H9 (cell line): ENCODE measurements at regions not wholly inside any gene's neighbourhood (a gene's known extent, or its start where the extent isn't known, plus 50 kb on each side); places are given as distances from the start of the nearest gene placed in this dataset.

Source experiments
- DNase-seq: peaks from one replicate; pipeline ENCODE4 v3.0.0-alpha.2; 2017
- H2AFZ ChIP-seq: one replicate; pipeline ENCODE4 v1.6.1; 2013; ENCODE audit warnings: mild to moderate bottlenecking, low read length, control low read depth, moderate library complexity
- H2AK5ac ChIP-seq: 2 replicates; pipeline ENCODE4 v1.6.1; 2013; ENCODE audit warnings: low read length, control low read depth, mixed read lengths; ENCODE audit not compliant: insufficient read length
- H2BK120ac ChIP-seq: one replicate; pipeline ENCODE4 v1.6.1; 2013; ENCODE audit warnings: low read depth, mild to moderate bottlenecking, low read length, control low read depth, inconsistent platforms; ENCODE audit not compliant: poor library complexity, severe bottlenecking
- H2BK12ac ChIP-seq: 2 replicates; pipeline ENCODE4 v1.6.1; 2013; ENCODE audit warnings: low read length, control low read depth, mixed read lengths, low read depth; ENCODE audit not compliant: insufficient read length
- H2BK15ac ChIP-seq: 2 replicates; pipeline ENCODE4 v1.6.1; 2013; ENCODE audit warnings: low read depth, low read length, control low read depth
- H2BK20ac ChIP-seq: one replicate; pipeline ENCODE4 v1.6.1; 2013; ENCODE audit warnings: low read depth, mild to moderate bottlenecking, low read length, control low read depth, inconsistent platforms; ENCODE audit not compliant: poor library complexity, severe bottlenecking
- H2BK5ac ChIP-seq: 2 replicates; pipeline ENCODE4 v1.6.1; 2013; ENCODE audit warnings: low read length, control low read depth, mixed read lengths; ENCODE audit not compliant: insufficient read length
- H3K14ac ChIP-seq: 2 replicates; pipeline ENCODE4 v1.6.1; 2013; ENCODE audit warnings: low read length, control low read depth; ENCODE audit not compliant: insufficient read depth
- H3K18ac ChIP-seq: 2 replicates; pipeline ENCODE4 v1.6.1; 2013; ENCODE audit warnings: low read depth, mild to moderate bottlenecking, mixed read lengths, low read length, control low read depth; ENCODE audit not compliant: insufficient read length
- H3K23ac ChIP-seq: 2 replicates; pipeline ENCODE4 v1.6.1; 2013; ENCODE audit warnings: low read length, control low read depth, mixed read lengths, low read depth; ENCODE audit not compliant: insufficient read length
- H3K23me2 ChIP-seq: 2 replicates; pipeline ENCODE4 v1.6.1; 2013; ENCODE audit warnings: low read depth, mild to moderate bottlenecking, mixed read lengths, low read length, control low read depth; ENCODE audit not compliant: insufficient read length, poor library complexity, severe bottlenecking
- H3K27ac ChIP-seq: 2 replicates; pipeline ENCODE4 v1.5.1; 2013; ENCODE audit warnings: low read length, control low read depth, mixed read lengths, low read depth; ENCODE audit not compliant: insufficient read length
- H3K27me3 ChIP-seq: 2 replicates; pipeline ENCODE4 v1.6.1; 2013; ENCODE audit warnings: low read length, control low read depth, inconsistent platforms; ENCODE audit not compliant: insufficient read depth
- H3K4ac ChIP-seq: 2 replicates; pipeline ENCODE4 v1.6.1; 2013; ENCODE audit warnings: low read depth, mild to moderate bottlenecking, control low read depth, inconsistent platforms, low read length, moderate library complexity
- H3K4me1 ChIP-seq: 2 replicates; pipeline ENCODE4 v1.6.1; 2013; ENCODE audit warnings: low read length, control low read depth, inconsistent platforms; ENCODE audit not compliant: insufficient read depth
- H3K4me2 ChIP-seq: 2 replicates; pipeline ENCODE4 v1.6.1; 2013; ENCODE audit warnings: low read length, control low read depth, mixed read lengths; ENCODE audit not compliant: insufficient read length, insufficient read depth
- H3K56ac ChIP-seq: 2 replicates; pipeline ENCODE4 v1.6.1; 2013; ENCODE audit warnings: low read depth, mild to moderate bottlenecking, mixed read lengths, low read length, control low read depth; ENCODE audit not compliant: insufficient read length
- H3K79me1 ChIP-seq: 2 replicates; pipeline ENCODE4 v1.6.1; 2013; ENCODE audit warnings: low read depth, mild to moderate bottlenecking, moderate library complexity, low read length, control low read depth, inconsistent platforms; ENCODE audit not compliant: insufficient read depth, poor library complexity, severe bottlenecking
- H3K79me2 ChIP-seq: 2 replicates; pipeline ENCODE4 v1.6.1; 2013; ENCODE audit warnings: low read length, control low read depth, inconsistent platforms; ENCODE audit not compliant: insufficient read depth
- H3K9ac ChIP-seq: 2 replicates; pipeline ENCODE4 v1.6.1; 2013; ENCODE audit warnings: low read length, control low read depth, mixed read lengths; ENCODE audit not compliant: insufficient read length; ENCODE audit errors: extremely low read depth
- H3K9me3 ChIP-seq: one replicate; pipeline ENCODE4 v1.6.1; 2013; ENCODE audit warnings: low read depth, low read length, inconsistent platforms; ENCODE audit not compliant: control insufficient read depth
- H3T11ph ChIP-seq: one replicate; pipeline ENCODE4 v1.6.1; 2013; ENCODE audit warnings: mild to moderate bottlenecking, low read length, control low read depth, inconsistent platforms
- H4K20me1 ChIP-seq: one replicate; pipeline ENCODE4 v1.6.1; 2013; ENCODE audit not compliant: control insufficient read depth, insufficient read length, insufficient read depth
- H4K5ac ChIP-seq: 2 replicates; pipeline ENCODE4 v1.6.1; 2013; ENCODE audit warnings: low read depth, mild to moderate bottlenecking, mixed read lengths, low read length, control low read depth; ENCODE audit not compliant: insufficient read length
- H4K8ac ChIP-seq: replicated peaks from 2 replicates; pipeline ENCODE4 v1.6.1; 2013; ENCODE audit warnings: low read length, control low read depth, mixed read lengths, low read depth; ENCODE audit not compliant: insufficient read length
- H4K91ac ChIP-seq: 2 replicates; pipeline ENCODE4 v1.6.1; 2013; ENCODE audit warnings: low read depth, mild to moderate bottlenecking, moderate library complexity, mixed read lengths, low read length, control low read depth; ENCODE audit not compliant: insufficient read length
- H3K27ac Mint-ChIP-seq, 3 experiments: 2 replicates in 2 of 3; 3 replicates in 1 of 3; pipeline ENCODE4 v1.8.0; 2020 to 2021; ENCODE audit warnings: mixed read lengths in 3 of 3, mild to moderate bottlenecking in 1 of 3, moderate library complexity in 1 of 3
- H3K27me3 Mint-ChIP-seq: 2 replicates; pipeline ENCODE4 v1.8.0; 2021; ENCODE audit warnings: low read depth, mild to moderate bottlenecking, moderate library complexity, mixed read lengths
- H3K36me3 Mint-ChIP-seq, 3 experiments: 2 replicates in 2 of 3; 3 replicates in 1 of 3; pipeline ENCODE4 v1.8.0; 2020 to 2021; ENCODE audit warnings: low read depth in 3 of 3, mixed read lengths in 3 of 3; ENCODE audit not compliant: insufficient read depth in 1 of 3
- H3K4me1 Mint-ChIP-seq, 2 experiments: 2 replicates each; pipeline ENCODE4 v1.8.0; 2020; ENCODE audit warnings: mixed read lengths in 2 of 2
- H3K4me3 Mint-ChIP-seq, 2 experiments: 2 replicates in 1 of 2; 3 replicates in 1 of 2; pipeline ENCODE4 v1.8.0; 2020 to 2021; ENCODE audit warnings: mild to moderate bottlenecking in 2 of 2, mixed read lengths in 2 of 2, moderate library complexity in 1 of 2
- H3K9me3 Mint-ChIP-seq, 2 experiments: 2 replicates in 1 of 2; 3 replicates in 1 of 2; pipeline ENCODE4 v1.8.0; 2020; ENCODE audit warnings: mild to moderate bottlenecking in 2 of 2, mixed read lengths in 2 of 2, moderate library complexity in 1 of 2
- CTCF ChIP-seq: fragments of 200-600 bp; sonication (generic); conservative IDR thresholded peaks from 3 replicates; pipeline ENCODE4 v1.8.0; 2021; ENCODE audit warnings: antibody characterized with exemption, mild to moderate bottlenecking
- WGBS: extraction: QIAGEN DNeasy Blood & Tissue Kit; methylation state at CpG from one replicate; pipeline ENCODE4 v1.1.7; 2013; ENCODE audit warnings: missing lambda C conversion rate, low lambda C conversion rate, mixed read lengths; ENCODE audit not compliant: insufficient read length; ENCODE audit errors: extremely low coverage; 5-methylcytosine and 5-hydroxymethylcytosine counted together

DNA sequence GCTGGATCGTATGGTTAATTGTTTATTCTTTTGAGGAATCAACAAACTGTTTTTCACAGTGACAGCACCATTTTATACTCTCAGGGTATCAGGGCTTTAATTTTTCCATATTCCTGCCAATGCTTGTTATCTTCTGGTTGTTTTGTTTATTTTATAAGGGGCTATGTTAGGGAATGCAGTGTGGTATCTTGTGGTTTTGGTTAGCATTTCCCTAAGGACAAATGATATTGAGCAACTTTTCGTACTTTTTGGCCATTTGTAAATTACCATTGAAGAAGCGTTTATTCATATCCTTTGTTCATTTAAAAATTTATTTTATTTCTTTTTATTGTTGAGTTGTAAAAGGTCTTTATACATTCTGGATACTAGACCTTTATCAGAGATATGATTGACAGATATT lies 322.0 kb upstream of the SALL1 start:
- Histone ChIP-seq H3K27me3 (no peaks in the 10 kb centered on the region), H3K79me2 (no peaks in the 10 kb centered on the region), H4K8ac (no peak overlapping the region), H2AFZ (no peak overlapping the region), H2BK15ac (no peak overlapping the region), H4K5ac (no peak overlapping the region), H2BK120ac (no peak overlapping the region), H3K23me2 (no peaks in the 10 kb centered on the region), H3K23ac (no peak overlapping the region), H3K9me3 (no peaks in the 10 kb centered on the region), H2BK5ac (no peak overlapping the region), H3K56ac (no peak overlapping the region), H3K4ac (no peak overlapping the region), H2AK5ac (no peak overlapping the region), H3K4me2 (no peak overlapping the region), H3K18ac (no peak overlapping the region), H3K14ac (no peak overlapping the region), H3K9ac (no peak overlapping the region), H3K27ac (no peak overlapping the region), H3T11ph (no peak overlapping the region), H4K20me1 (no peaks in the 10 kb centered on the region), H3K4me1 (no peaks in the 10 kb centered on the region), H3K79me1 (no peaks in the 10 kb centered on the region), H2BK12ac (no peak overlapping the region), H2BK20ac (no peak overlapping the region), H4K91ac (no peak overlapping the region)
- H3K9me3 Mint-ChIP-seq = no peaks in the 10 kb centered on the region
- DNase-seq = no peak
- H3K4me3 Mint-ChIP-seq = no peak overlapping the region
- H3K27me3 Mint-ChIP-seq = no peaks in the 10 kb centered on the region
- TF ChIP-seq CTCF = no peak
- WGBS = no CpG with 5 or more reads among the region's 3 CpGs
- H3K4me1 Mint-ChIP-seq = 0 out of 4 replicates have a peak, but pooled peaks cover 0 to 5% of the 10 kb centered on the region in 2 experiments
- H3K27ac Mint-ChIP-seq = no peak overlapping the region
- H3K36me3 Mint-ChIP-seq = no peaks in the 10 kb centered on the region
